HL-60 (cell line): ENCODE measurements at regions not wholly inside any gene's neighbourhood (a gene's known extent, or its start where the extent isn't known, plus 50 kb on each side); places are given as distances from the start of the nearest gene placed in this dataset.

Experiments
- DNase-seq, 2 experiments: peaks; one replicate each; pipeline ENCODE4 v3.0.0-alpha.2; 2010 to 2020; ENCODE audit warnings: low read depth in 1 of 2, low spot score in 1 of 2
- H3K27ac ChIP-seq: fragments of 250-450 bp; sonication (Bioruptor Pico); replicated peaks from 2 replicates; pipeline ENCODE4 v1.5.1; 2020; ENCODE audit warnings: mild to moderate bottlenecking, moderate library complexity
- H3K27me3 ChIP-seq: fragments of 250-450 bp; sonication (Bioruptor Pico); 2 replicates; pipeline ENCODE4 v1.5.1; 2021; ENCODE audit warnings: mild to moderate bottlenecking, moderate library complexity; ENCODE audit not compliant: insufficient read depth, poor library complexity, severe bottlenecking
- H3K4me3 ChIP-seq: replicated peaks from 2 replicates; pipeline ENCODE4 v1.5.1; 2011; ENCODE audit warnings: mild to moderate bottlenecking, control low read depth, low read length; ENCODE audit not compliant: insufficient read depth
- CTCF ChIP-seq: IDR thresholded peaks from one replicate; pipeline ENCODE4 v1.5.1; 2011; ENCODE audit warnings: low read length, control low read depth, inconsistent platforms; ENCODE audit not compliant: insufficient read depth
- GABPA ChIP-seq: IDR thresholded peaks from 2 replicates; pipeline ENCODE4 v1.6.1; 2012; ENCODE audit warnings: low read depth
- POLR2AphosphoS5 ChIP-seq: IDR thresholded peaks from 2 replicates; pipeline ENCODE4 v1.6.1; 2012; ENCODE audit warnings: low read depth
- REST ChIP-seq: IDR thresholded peaks from 2 replicates; pipeline ENCODE4 v1.6.1; 2012; ENCODE audit warnings: low read depth; ENCODE audit not compliant: insufficient replicate concordance
- SPI1 ChIP-seq: IDR thresholded peaks from 2 replicates; pipeline ENCODE4 v1.6.1; 2012; ENCODE audit warnings: low read depth, mild to moderate bottlenecking, borderline replicate concordance

GRCh38 chrX:137187540-137187939 is 153.7 kb upstream of the GPR101 start:
- H3K27ac ChIP-seq, result no peak overlapping the region
- no peak for DNase-seq
- H3K27me3 ChIP-seq, result no peaks in the 10 kb centered on the region
- TF ChIP-seq GABPA (no peak), REST (no peak), POLR2AphosphoS5 (no peak), CTCF (no peak), SPI1 (no peak)
- no peak overlapping the region for H3K4me3 ChIP-seq

GRCh38 chrX:137178392-137178791 is 144.6 kb upstream of the GPR101 start:
- TF ChIP-seq POLR2AphosphoS5, result no peak
- no peak for TF ChIP-seq GABPA
- no peak for TF ChIP-seq REST
- TF ChIP-seq SPI1, result no peak
- no peak for TF ChIP-seq CTCF
- Histone ChIP-seq H3K27ac (no peak overlapping the region), H3K27me3 (no peaks in the 10 kb centered on the region), H3K4me3 (no peak overlapping the region)
- no peak for DNase-seq

GRCh38 chrX:137172317-137172948 is 138.6 kb upstream of the GPR101 start:
- DNase-seq, result no peak
- H3K27me3 ChIP-seq, result peaks cover 2% of the 10 kb centered on the region
- H3K4me3 ChIP-seq, result no peak overlapping the region
- TF ChIP-seq REST (no peak), CTCF (no peak), GABPA (no peak), POLR2AphosphoS5 (no peak), SPI1 (no peak)
- H3K27ac ChIP-seq, result no peak overlapping the region
